ENCODE measurements at regions not wholly inside any gene's neighbourhood (a gene's known extent, or its start where the extent isn't known, plus 50 kb on each side); places are given as distances from the start of the nearest gene placed in this dataset.
"Not testable (repeated sequence)": the region's sequence is repeated elsewhere in the genome, so short reads cannot be mapped to it uniquely, and the experiment has no call there.

GRCh38 chr13:27327633-27328032 is 57.0 kb downstream of the RASL11A start:
- no peak for DNase-seq

- no peak for DNase-seq
Observed at GRCh38 chr13:27329210-27329609, 58.6 kb downstream of the RASL11A start.

GRCh38 chr13:27334774-27335435 is 64.3 kb downstream of the RASL11A start:
- no peak for DNase-seq

- no peak for DNase-seq
Observed at GRCh38 chr13:27336014-27336673, 65.5 kb downstream of the RASL11A start.

- no peak for DNase-seq
Observed at GRCh38 chr13:27338207-27338606, 67.6 kb downstream of the RASL11A start.

GRCh38 chr13:27338816-27339215 is 68.2 kb downstream of the RASL11A start:
- DNase-seq: no peak

GRCh38 chr13:27339299-27339698 is 68.7 kb downstream of the RASL11A start:
- DNase-seq: no peak

GRCh38 chr13:27341616-27342015 is 71.0 kb downstream of the RASL11A start:
- DNase-seq: no peak

- DNase-seq: no peak
Observed at GRCh38 chr13:27347211-27347772, 76.7 kb downstream of the RASL11A start.

- DNase-seq: no peak
Observed at GRCh38 chr13:27348461-27348860, 76.0 kb upstream of the GTF3A start.

- no peak for DNase-seq
Observed at GRCh38 chr13:27349458-27349857, 75.0 kb upstream of the GTF3A start.

- not testable (repeated sequence) for DNase-seq
Observed at GRCh38 chr13:27350825-27351224, 73.6 kb upstream of the GTF3A start.

- no peak for DNase-seq
Observed at GRCh38 chr13:27352698-27353097, 71.7 kb upstream of the GTF3A start.

- no peak for DNase-seq
Observed at GRCh38 chr13:27353166-27353583, 71.2 kb upstream of the GTF3A start.

GRCh38 chr13:27353708-27354107 is 70.7 kb upstream of the GTF3A start:
- DNase-seq: no peak

GRCh38 chr13:27354379-27354778 is 70.0 kb upstream of the GTF3A start:
- no peak for DNase-seq

GRCh38 chr13:27355894-27356293 is 68.5 kb upstream of the GTF3A start:
- no peak for DNase-seq

GRCh38 chr13:27358420-27358819 is 66.0 kb upstream of the GTF3A start:
- DNase-seq: no peak

GRCh38 chr13:27359199-27359821 is 65.1 kb upstream of the GTF3A start:
- DNase-seq: peak; percentile 19

- no peak for DNase-seq
Observed at GRCh38 chr13:27360562-27360961, 63.9 kb upstream of the GTF3A start.

GRCh38 chr13:27362064-27362751 is 62.2 kb upstream of the GTF3A start:
- DNase-seq: peak; percentile 70

GRCh38 chr13:27363637-27364036 is 60.8 kb upstream of the GTF3A start:
- DNase-seq: not testable (repeated sequence)

- DNase-seq: peak; percentile 18
Observed at GRCh38 chr13:27367570-27367969, 56.8 kb upstream of the GTF3A start.
